ENCODE measurements at regions not wholly inside any gene's neighbourhood (a gene's known extent, or its start where the extent isn't known, plus 50 kb on each side); places are given as distances from the start of the nearest gene placed in this dataset.
"Not testable (repeated sequence)": the region's sequence is repeated elsewhere in the genome, so short reads cannot be mapped to it uniquely, and the experiment has no call there.

- ATAC-seq: no peak
- no peak for TF ChIP-seq ZNF565 (CRISPR knock-in tag; conservative IDR thresholded peaks at IDR 0.05; ENCODE audit: low read depth)
- no peak for TF ChIP-seq ISL1 (CRISPR knock-in tag; IDR thresholded peaks at IDR 0.05)
- TF ChIP-seq PPARA (CRISPR knock-in tag; IDR thresholded peaks at IDR 0.05; ENCODE audit: borderline replicate concordance): no peak
- TF ChIP-seq SNAI2 (CRISPR knock-in tag; IDR thresholded peaks at IDR 0.05): no peak
- TF ChIP-seq ZFP30 (CRISPR knock-in tag; IDR thresholded peaks at IDR 0.05): no peak
- TF ChIP-seq OSR1 (CRISPR knock-in tag; IDR thresholded peaks at IDR 0.05): no peak
- TF ChIP-seq POU6F1 (CRISPR knock-in tag; IDR thresholded peaks at IDR 0.05; ENCODE audit: borderline replicate concordance, low read depth): no peak
- no peak for TF ChIP-seq CSDC2 (CRISPR knock-in tag; IDR thresholded peaks at IDR 0.05)
- no peak for TF ChIP-seq BACH2 (CRISPR knock-in tag; IDR thresholded peaks at IDR 0.05; ENCODE audit: borderline replicate concordance)
- TF ChIP-seq GLIS3 (CRISPR knock-in tag; IDR thresholded peaks at IDR 0.05): no peak
- no peak for TF ChIP-seq PATZ1 (CRISPR knock-in tag; IDR thresholded peaks at IDR 0.05; ENCODE audit: borderline replicate concordance)
Measured at GRCh38 chrX:106284431-106285025, 116.4 kb downstream of the PWWP3B start.

GRCh38 chrX:106286053-106286650 lies 118.0 kb downstream of the PWWP3B start:
- TF ChIP-seq ISL1 (CRISPR knock-in tag; IDR thresholded peaks at IDR 0.05) (no peak), ZFP3 (CRISPR knock-in tag; IDR thresholded peaks at IDR 0.05) (no peak), ZNF565 (CRISPR knock-in tag; conservative IDR thresholded peaks at IDR 0.05; ENCODE audit: low read depth) (no peak), ZNF8 (CRISPR knock-in tag; IDR thresholded peaks at IDR 0.05) (no peak), ARNTL (CRISPR knock-in tag; IDR thresholded peaks at IDR 0.05; ENCODE audit: borderline replicate concordance, low read depth) (no peak), ZNF70 (CRISPR knock-in tag; IDR thresholded peaks at IDR 0.05) (no peak), PATZ1 (CRISPR knock-in tag; IDR thresholded peaks at IDR 0.05; ENCODE audit: borderline replicate concordance) (no peak), OSR1 (CRISPR knock-in tag; IDR thresholded peaks at IDR 0.05) (no peak), TCF4 (CRISPR knock-in tag; IDR thresholded peaks at IDR 0.05; ENCODE audit: borderline replicate concordance) (no peak), CSRNP3 (CRISPR knock-in tag; IDR thresholded peaks at IDR 0.05) (no peak), GLIS3 (CRISPR knock-in tag; IDR thresholded peaks at IDR 0.05) (no peak), PPARA (CRISPR knock-in tag; IDR thresholded peaks at IDR 0.05; ENCODE audit: borderline replicate concordance) (no peak)
- ATAC-seq: no peak

- not testable (repeated sequence) for ATAC-seq
Measured at GRCh38 chrX:106290778-106291177, 122.7 kb downstream of the PWWP3B start.

- ATAC-seq: not testable (repeated sequence)
Measured at GRCh38 chrX:106291779-106292390, 123.8 kb downstream of the PWWP3B start.

- ATAC-seq: no peak
- TF ChIP-seq POU6F1 (CRISPR knock-in tag; IDR thresholded peaks at IDR 0.05; ENCODE audit: borderline replicate concordance, low read depth) (no peak), ISL1 (CRISPR knock-in tag; IDR thresholded peaks at IDR 0.05) (no peak), ZNF8 (CRISPR knock-in tag; IDR thresholded peaks at IDR 0.05) (no peak), TOX (CRISPR knock-in tag; IDR thresholded peaks at IDR 0.05; ENCODE audit: borderline replicate concordance) (no peak), TCF4 (CRISPR knock-in tag; IDR thresholded peaks at IDR 0.05; ENCODE audit: borderline replicate concordance) (no peak), PPARA (CRISPR knock-in tag; IDR thresholded peaks at IDR 0.05; ENCODE audit: borderline replicate concordance) (no peak), OSR1 (CRISPR knock-in tag; IDR thresholded peaks at IDR 0.05) (no peak), RARB (CRISPR knock-in tag; IDR thresholded peaks at IDR 0.05) (no peak), BACH2 (CRISPR knock-in tag; IDR thresholded peaks at IDR 0.05; ENCODE audit: borderline replicate concordance) (no peak), ARNTL (CRISPR knock-in tag; IDR thresholded peaks at IDR 0.05; ENCODE audit: borderline replicate concordance, low read depth) (no peak), CSRNP3 (CRISPR knock-in tag; IDR thresholded peaks at IDR 0.05) (no peak), CSDC2 (CRISPR knock-in tag; IDR thresholded peaks at IDR 0.05) (no peak), SNAI2 (CRISPR knock-in tag; IDR thresholded peaks at IDR 0.05) (no peak), ZFP30 (CRISPR knock-in tag; IDR thresholded peaks at IDR 0.05) (no peak), ZNF565 (CRISPR knock-in tag; conservative IDR thresholded peaks at IDR 0.05; ENCODE audit: low read depth) (no peak)
Measured at GRCh38 chrX:106300239-106300638, 132.1 kb downstream of the PWWP3B start.

All from SK-N-SH treated with all-trans-retinoic acid at 6 μM for 48 hours (cell line).